Breast epithelium (tissue), 3 donors: ENCODE measurements at regions not wholly inside any gene's neighbourhood (a gene's known extent, or its start where the extent isn't known, plus 50 kb on each side); places are given as distances from the start of the nearest gene placed in this dataset.

Experiments
- POLR2A ChIP-seq: fragments of 450-650 bp; IDR thresholded peaks from one replicate; pipeline ENCODE4 v1.6.1; 2016; ENCODE audit warnings: antibody characterized with exemption, mild to moderate bottlenecking, moderate library complexity
- POLR2AphosphoS5 ChIP-seq, 3 donors: sonication (generic); formaldehyde crosslinking; IDR thresholded peaks; one replicate each; pipeline ENCODE4 v1.6.1; 2017; ENCODE audit warnings: antibody characterized with exemption in 3 of 3
- TF ChIP-seq, protein P1 (sequence below), 3 donors: fragments of 450-650 bp; IDR thresholded peaks; one replicate each; pipeline ENCODE4 v1.5.1; 2016 to 2017; ENCODE audit warnings: antibody characterized with exemption in 3 of 3, mild to moderate bottlenecking in 3 of 3, moderate library complexity in 3 of 3

DNA sequence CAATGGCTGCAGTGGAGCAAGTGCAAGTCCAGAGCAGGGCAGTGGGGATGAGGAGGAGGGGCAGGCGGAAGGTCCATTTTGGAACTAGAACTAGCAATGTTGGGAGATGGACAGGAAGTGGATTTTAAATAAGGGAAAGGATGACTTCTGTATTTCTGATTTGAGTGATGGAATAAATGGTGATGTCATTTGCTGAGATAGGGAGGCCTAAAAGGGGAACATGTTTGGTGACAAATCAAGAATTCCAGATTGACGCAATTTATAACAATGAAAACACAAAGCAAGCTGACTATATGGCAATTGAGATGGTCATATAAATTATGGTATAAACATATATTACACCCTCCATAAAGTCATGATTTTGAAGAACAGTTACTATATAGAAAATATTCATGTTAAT is 209.3 kb downstream of the SS18 start:
- TF ChIP-seq, protein P1, sequence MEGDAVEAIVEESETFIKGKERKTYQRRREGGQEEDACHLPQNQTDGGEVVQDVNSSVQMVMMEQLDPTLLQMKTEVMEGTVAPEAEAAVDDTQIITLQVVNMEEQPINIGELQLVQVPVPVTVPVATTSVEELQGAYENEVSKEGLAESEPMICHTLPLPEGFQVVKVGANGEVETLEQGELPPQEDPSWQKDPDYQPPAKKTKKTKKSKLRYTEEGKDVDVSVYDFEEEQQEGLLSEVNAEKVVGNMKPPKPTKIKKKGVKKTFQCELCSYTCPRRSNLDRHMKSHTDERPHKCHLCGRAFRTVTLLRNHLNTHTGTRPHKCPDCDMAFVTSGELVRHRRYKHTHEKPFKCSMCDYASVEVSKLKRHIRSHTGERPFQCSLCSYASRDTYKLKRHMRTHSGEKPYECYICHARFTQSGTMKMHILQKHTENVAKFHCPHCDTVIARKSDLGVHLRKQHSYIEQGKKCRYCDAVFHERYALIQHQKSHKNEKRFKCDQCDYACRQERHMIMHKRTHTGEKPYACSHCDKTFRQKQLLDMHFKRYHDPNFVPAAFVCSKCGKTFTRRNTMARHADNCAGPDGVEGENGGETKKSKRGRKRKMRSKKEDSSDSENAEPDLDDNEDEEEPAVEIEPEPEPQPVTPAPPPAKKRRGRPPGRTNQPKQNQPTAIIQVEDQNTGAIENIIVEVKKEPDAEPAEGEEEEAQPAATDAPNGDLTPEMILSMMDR (IDR thresholded peaks at IDR 0.05) = no peak
- no peak for TF ChIP-seq POLR2AphosphoS5 (IDR thresholded peaks at IDR 0.05)
- no peak for TF ChIP-seq POLR2A
